GM19043 (cell line): ENCODE measurements at regions not wholly inside any gene's neighbourhood (a gene's known extent, or its start where the extent isn't known, plus 50 kb on each side); places are given as distances from the start of the nearest gene placed in this dataset.
A peak's percentile ranks its signal among the peaks of the same experiment; 100 is the strongest.

Experiments used
- ATAC-seq: cut with Tn5 transposase; IDR thresholded peaks from one replicate; pipeline ENCODE4 v1.9.1; 2021; ENCODE audit warnings: low read depth; ENCODE audit not compliant: unreplicated experiment

DNA sequence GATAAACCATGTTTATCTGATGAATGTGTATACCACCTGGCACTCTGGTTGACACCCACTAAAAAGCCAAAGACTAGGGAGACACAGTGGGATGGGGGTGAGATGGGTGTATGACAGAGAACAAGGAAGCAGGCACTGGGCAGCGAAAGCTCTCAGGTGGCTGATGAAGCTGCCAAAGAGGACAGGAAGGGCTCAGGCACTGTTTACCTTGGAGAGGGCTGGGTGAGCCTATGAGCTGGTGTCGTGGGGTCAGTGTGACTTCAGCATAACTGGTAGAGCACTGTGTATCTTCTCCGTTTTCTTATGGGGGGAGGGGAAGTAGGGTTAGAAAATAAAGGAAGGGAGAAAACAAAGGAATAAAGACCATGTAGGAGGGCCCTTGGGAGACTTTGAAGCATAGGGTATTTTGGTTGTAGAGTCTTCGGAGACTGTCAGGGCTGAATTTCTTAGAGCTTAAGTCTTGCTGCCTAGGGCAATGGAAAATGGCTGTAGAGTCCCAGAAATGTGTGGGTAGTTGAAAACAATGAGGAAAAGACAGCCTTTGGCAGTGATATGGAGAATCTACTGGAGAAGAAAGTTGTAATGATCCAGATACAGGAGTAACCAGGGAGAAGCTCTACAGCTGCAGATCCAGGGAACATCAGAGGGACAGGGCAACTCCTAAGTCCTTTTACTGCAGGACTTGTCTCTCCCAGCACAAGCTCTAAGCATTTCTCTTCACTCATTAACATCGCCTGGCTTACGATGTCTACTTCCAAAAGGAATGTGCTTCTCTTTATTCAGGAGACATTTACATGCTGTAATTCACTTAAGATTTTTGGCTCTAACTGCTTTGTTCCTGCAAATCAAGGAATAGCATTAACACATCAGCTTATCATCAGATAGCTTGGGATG is 120.0 kb downstream of the AQP4 start:
- no peak for ATAC-seq

- no peak for ATAC-seq
Observed at GRCh38 chr18:26741758-26742157, 123.7 kb downstream of the AQP4 start.

DNA sequence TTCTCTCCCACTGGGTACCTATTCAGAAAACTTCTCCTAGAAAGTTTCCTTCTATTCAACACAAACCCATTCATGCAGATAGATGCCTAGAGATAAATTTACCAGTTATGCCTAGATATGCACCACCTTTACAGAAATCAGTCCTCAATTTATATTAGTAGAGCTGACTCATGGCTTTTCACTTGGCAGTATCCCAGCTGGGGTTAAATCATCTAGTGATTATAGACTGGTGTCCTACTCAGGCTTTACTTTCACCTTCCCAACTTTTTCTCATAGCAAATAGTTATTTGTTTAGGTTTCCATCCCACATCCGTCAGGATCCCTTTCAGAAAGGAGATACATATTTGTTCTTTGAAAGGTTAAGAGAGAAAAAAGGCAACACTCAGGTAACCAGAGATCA is 124.5 kb downstream of the AQP4 start:
- ATAC-seq: no peak

DNA sequence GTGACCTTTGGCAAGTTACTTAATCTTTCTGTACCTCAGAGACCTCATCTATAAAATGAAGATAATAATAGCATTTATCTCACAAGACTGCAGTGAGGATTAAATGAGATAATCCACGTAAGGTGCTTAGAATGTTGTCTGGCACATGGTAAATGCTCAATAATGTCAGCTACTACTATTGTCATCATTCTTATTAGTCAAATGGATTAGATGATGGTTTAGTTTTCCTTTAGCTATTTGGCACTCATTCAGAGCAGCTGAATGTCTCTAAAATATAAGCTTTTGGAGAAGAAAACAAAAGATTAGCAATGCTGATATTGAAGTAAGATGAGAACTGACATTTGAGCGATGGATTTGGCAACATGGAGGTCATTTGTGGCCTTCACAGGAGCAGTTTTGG is 125.1 kb downstream of the AQP4 start:
- no peak for ATAC-seq

DNA sequence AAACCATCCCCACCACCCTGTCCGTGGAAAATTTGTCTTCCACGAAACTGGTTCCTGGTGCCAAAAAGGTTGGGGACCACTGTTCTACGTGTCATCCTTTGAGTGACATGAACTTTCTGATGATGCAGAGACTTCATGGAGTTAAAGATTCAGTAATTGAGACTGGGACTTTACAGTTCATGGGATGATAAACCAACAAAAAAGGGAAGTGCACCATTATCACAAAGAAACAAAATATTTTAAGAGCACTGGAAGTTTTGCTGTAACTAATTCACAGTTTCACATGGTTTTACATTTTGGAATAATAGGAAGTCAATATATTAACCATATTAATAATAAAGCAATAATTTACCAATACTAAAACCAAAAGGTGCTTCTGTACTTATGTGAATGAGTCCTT is 126.8 kb downstream of the AQP4 start:
- no peak for ATAC-seq

DNA sequence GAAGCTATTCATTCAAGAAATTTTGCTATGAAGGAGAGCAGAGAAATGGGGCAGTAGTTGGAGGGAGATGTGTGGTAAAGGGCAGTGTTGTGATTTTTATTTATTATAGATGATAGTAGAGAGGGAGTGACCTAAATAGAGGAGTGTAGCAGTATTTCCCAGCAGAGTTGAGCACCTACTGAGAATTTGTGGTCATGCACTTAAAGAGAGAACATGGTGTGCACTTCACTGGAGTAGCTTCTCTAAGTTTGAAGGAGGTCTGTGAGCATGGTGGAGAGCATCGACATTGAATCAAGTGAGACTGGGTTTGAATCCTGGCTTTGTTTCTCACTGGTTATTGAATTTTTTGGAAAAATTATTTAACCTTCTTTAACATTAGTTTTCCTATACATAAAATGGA is 129.2 kb downstream of the AQP4 start:
- ATAC-seq: no peak

- ATAC-seq: no peak
Observed at GRCh38 chr18:26734760-26735159, 130.7 kb downstream of the AQP4 start.

GRCh38 chr18:26729449-26729848 is 136.1 kb downstream of the AQP4 start:
- no peak for ATAC-seq

- ATAC-seq: no peak
Observed at GRCh38 chr18:26729008-26729407, 136.5 kb downstream of the AQP4 start.

DNA sequence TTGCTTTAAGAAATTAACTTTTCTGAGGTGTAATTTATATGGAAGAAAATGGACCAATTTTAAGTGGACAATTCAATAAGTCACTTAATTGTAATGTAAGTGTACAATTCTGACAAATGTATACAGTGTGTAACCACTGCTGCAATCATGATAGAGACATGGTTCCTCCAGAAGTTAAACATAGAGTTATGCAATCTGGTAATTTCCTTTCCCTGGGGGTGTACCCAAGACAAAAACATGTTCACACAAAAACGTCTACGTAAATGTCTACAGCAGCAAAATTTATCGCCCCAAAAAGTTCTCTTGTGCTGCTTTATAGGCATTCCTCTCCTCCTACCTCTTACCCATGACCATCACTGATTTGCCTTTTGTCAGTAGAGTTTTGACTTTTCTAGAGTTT is 141.5 kb downstream of the AQP4 start:
- no peak for ATAC-seq

DNA sequence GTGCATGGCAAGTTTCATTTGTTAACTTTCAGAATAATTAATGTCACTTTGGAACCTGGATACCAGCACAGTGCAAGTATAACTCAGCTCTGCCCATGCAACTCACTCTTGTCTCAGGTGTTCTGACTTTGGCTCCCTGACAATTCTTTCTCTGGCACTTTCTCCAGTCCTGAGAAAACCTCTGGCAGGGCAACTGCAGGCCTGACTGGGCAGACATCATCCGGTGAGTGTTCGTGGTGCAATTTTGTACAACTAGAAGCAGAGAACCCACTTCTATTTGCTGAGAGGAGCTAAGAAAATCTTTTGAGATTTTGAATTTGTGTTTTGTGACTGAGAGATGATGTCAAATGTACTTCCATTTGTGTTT is 143.0 kb downstream of the AQP4 start:
- ATAC-seq: no peak

DNA sequence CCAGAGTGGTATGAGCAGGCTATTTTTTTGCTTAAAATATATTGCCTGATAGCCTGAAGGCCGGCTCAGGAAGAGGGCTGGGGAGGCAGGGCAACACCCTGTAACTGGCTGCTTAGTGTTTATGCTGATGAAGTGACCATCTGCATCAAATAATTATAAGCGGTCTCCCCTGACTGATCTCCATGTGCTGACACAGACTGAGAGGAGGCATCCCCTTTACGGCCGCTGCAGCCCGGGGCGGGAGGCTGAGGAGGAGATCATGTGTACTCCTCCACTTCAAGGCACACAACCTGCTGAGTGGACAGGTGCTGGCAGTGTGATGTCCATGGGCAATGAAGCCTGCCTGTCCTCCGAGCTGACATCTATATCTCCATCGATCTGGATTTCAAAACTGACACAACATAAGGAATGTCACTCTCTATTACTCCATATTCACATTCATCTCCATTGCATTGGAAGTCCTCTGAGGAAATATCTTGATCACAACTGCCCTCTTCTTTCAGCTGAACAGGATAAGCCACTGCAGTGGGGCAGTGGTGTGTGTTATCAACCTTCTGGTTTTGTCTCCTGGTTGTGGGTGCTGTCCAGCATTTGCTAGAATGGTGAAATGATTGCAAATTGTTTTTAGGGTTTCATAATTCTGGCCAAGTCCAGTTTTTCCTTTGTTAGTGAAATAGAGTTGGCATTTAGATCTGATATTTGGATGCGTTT is 143.5 kb downstream of the AQP4 start:
- ATAC-seq: no peak

GRCh38 chr18:26719896-26720295 is 145.6 kb downstream of the AQP4 start:
- ATAC-seq: no peak

DNA sequence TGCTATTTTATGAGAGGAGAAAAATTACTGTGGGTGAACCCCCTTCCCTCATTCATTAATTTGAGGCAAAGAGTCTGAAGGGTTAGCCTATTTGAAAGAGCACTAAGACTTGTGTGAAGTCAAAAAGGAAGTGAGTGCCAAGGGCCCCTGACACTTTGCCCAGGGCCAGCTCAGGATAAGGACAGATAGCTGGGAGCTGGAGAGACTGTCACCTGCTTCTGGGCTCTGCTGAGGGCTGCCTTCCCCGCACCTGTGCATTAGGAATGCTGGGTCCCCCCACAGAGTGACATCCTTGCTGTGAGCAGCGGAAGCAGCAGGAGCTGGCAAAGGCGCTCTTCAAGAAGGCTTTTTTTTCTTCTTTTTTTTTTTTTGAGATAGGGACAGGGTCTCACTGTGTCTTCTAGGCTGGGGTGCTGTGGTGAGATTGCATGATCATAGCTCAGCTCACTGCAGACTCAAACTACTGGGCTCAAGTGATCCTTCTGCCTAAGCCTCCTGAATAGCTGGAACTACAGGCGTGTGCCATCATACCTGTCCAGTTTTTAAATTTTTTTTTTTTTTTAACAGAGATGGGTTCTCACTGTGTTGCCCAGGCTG is 148.3 kb downstream of the AQP4 start:
- no peak for ATAC-seq

- ATAC-seq: no peak
Observed at GRCh38 chr18:26714739-26715138, 150.8 kb downstream of the AQP4 start.

DNA sequence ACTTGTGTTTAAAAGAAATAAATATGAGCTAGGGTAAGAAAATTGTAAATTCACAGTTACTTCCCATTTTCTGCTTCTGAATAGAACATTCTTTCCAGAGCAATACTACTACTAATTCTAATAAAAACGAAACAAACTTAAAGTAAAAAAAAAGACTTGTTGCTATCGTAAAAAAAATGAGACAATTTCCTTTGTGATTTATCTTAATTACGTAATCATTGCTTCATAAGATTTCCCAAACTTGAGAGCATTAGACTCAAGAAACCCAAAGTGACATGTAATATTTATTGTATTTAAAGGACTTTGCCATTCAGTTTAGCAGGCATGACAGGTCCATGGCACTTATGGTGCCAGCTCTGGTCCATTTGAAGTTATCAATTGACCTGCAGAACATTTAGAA is 153.8 kb downstream of the AQP4 start:
- ATAC-seq: no peak

GRCh38 chr18:26710470-26711096 is 154.9 kb downstream of the AQP4 start:
- peak; percentile 88 for ATAC-seq

DNA sequence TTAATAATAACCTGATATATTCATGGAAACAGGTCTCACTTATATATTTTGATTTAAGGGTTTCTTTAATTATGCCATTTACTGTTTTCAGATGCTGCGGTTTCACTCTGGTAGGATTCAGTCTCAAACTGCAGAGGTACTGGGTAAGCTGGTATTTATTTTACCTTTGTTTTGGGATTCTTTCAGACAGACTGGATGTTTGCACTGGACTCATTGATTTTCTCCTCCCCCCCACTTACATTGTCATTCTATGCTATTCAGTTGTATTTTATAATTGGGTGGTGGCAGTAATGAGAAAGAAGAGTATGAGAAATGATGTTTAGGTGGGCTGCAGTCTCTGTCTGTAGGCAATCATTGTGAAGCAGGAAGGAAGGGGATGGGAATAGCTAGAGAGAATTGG is 155.6 kb downstream of the AQP4 start:
- ATAC-seq: no peak

- no peak for ATAC-seq
Observed at GRCh38 chr18:26708806-26709716, 156.4 kb downstream of the AQP4 start.

- ATAC-seq: no peak
Observed at GRCh38 chr18:26706911-26707351, 158.6 kb downstream of the AQP4 start.
